Colon (tissue), 2 donors: ENCODE measurements at regions not wholly inside any gene's neighbourhood (a gene's known extent, or its start where the extent isn't known, plus 50 kb on each side); places are given as distances from the start of the nearest gene placed in this dataset.

Experiments
- FAIRE-seq: peaks from 2 replicates; lab custom pipeline; 2012; peaks lifted over from hg19 to GRCh38; lab: Jason Lieb, UNC
- donor health status: control.
- donor health status: control.

GRCh38 chr15:35727627-35728026 is 181.7 kb upstream of the DPH6 start:
- no peak for FAIRE-seq

DNA sequence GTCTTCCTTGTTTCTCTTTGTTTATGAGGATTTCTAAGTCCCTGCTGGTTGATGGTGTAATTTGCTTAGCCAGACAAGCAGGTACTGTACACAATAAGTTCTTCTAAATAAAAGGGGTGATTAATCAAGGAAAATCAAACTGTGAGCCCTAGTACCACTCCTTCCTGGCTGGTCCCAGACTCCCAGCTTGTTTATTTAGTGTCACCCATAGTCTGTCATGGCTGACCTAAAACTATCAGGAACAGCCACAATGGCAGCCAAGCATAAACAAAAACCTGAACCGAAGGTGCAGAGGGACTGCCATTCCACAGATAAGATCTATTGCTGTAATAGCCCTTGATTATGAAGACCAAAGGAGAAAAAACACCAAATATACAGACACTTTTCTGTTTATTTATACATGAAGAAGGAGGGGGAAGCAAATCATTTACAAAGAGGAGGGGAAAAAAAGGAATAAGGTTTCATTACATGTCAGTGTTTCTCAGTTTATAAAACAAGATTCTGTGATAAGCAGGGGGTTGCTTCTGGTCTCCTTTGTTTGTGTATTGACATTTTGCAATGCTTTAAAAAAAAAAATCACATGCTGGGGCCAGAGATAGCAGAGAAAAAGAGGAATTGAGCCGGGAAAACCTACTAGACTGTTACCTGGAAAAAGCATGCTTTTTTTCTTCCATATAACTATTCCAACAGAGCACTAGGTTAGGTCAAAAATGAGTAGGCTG is 182.4 kb upstream of the DPH6 start:
- FAIRE-seq: no peak

GRCh38 chr15:35736150-35736549 is 190.2 kb upstream of the DPH6 start:
- no peak for FAIRE-seq

- FAIRE-seq: no peak
These were observed 191.5 kb upstream of the DPH6 start for GRCh38 chr15:35737441-35737840.

DNA sequence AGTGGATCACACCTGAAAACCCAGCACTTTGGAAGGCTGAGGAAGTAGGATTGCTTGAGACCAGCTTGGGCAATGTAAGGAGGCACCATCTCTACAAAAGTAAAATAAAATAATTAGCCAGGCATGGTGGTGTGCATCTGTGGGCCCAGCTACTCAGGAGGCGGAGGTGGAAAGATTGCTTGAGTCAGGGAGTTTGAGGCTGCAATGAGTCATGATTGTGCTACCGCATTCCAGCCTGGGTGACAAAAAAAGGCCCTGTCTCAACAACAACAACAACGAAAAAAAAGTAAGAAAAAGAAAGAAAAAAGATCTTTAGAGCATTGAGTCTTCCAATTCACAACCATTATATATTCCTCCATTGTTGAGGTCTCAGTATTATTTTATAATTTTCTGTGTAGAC is 192.4 kb upstream of the DPH6 start:
- no peak for FAIRE-seq

- FAIRE-seq: no peak
These were observed 194.8 kb upstream of the DPH6 start for GRCh38 chr15:35740761-35741160.

DNA sequence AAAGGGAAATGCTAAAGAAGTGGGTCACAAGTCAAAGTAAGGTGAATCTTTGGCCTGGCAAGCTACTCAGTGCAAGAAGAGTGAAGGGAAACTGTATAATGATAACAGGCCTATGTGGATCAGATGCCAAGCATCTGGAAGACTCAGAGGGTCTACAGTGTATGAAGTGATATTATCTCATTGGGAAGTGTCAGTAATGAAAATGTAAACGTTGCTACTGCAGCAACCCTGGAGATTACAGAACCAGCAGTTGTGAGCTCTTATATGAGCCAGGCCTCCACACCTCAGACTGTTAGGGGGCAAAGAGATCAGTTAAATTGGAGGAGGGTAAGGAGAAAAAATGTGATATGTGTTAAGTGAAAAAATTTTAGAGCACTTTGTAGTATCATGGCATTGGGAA is 195.4 kb upstream of the DPH6 start:
- FAIRE-seq: no peak

GRCh38 chr15:35741881-35742280 is 195.9 kb upstream of the DPH6 start:
- no peak for FAIRE-seq

GRCh38 chr15:35743321-35743720 is 197.4 kb upstream of the DPH6 start:
- no peak for FAIRE-seq

GRCh38 chr15:35746121-35746520 is 200.2 kb upstream of the DPH6 start:
- no peak for FAIRE-seq

GRCh38 chr15:35748105-35748504 is 202.1 kb upstream of the DPH6 start:
- FAIRE-seq: no peak

DNA sequence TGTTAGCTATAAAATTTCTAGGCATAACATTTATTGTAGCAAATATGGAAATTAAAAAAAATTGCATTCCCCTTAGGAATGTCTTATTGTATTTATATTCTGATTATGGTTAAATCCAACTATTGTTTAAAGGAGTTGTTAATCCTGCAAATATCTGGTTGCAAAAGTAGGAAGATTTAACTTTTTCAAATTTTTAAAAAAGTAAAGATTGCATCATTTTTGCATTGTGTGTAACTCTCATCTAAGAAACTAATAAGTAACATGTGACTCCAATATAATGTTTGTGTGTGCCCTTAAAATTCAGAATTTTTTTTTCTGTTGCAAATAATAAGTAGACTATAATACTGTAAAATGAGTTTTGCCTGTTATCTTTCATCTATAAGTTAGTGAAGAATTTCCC is 204.1 kb upstream of the DPH6 start:
- no peak for FAIRE-seq

DNA sequence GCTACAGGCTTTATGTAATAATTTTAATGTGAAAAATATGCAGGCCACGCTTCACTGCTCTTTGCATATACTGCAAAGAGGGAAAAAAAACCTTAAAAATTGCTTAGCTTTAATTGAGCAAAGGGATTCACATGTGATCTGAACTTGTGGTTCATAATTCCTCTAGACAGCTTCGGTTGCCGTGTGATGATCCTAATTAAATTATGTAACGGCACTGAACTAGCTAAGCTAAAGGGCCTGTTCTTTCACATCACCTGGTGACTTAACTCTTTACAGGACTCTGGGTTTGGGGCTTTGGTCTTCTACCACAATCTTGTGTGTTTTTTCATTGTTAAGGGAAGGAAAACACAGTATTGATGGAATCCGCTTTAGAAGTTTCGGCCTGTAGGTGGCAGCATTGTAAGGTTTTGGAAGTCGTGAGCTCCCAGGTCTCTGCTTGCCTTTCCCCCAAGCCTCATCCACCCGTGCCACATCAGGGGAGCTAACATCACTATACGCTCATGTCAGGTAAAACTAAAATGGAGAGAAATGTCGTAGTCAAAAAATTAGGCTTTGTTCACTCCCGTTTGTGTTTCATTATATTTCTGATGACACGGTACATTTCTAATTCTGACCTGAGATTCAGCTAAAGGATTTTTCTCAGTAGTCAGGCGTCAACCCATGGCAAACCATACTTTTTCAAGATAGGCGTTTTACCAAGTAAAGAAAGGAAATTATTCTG is 205.6 kb upstream of the DPH6 start:
- FAIRE-seq: no peak

DNA sequence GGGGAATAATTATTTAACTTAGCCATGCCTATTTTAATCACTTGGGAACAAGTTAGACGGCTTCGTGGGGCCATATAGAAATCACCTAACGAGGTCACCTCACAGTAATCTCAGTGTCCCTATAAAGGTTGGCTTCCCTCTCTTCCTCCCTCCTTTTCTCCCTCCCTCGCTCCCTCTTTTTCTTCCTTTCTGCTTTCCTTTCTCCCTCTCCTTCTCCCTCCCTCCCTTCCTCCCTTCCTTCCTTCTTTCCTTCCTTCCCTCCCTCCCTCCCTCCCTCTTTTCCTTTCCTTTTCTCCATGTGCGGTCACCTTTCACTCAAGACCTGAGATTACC is 206.1 kb upstream of the DPH6 start:
- no peak for FAIRE-seq

- no peak for FAIRE-seq
These were observed 207.5 kb upstream of the DPH6 start for GRCh38 chr15:35753486-35753885.

- FAIRE-seq: no peak
These were observed 209.4 kb upstream of the DPH6 start for GRCh38 chr15:35755237-35755802.

- no peak for FAIRE-seq
These were observed 210.7 kb upstream of the DPH6 start for GRCh38 chr15:35756623-35757022.

- FAIRE-seq: no peak
These were observed 211.4 kb upstream of the DPH6 start for GRCh38 chr15:35757361-35757760.

DNA sequence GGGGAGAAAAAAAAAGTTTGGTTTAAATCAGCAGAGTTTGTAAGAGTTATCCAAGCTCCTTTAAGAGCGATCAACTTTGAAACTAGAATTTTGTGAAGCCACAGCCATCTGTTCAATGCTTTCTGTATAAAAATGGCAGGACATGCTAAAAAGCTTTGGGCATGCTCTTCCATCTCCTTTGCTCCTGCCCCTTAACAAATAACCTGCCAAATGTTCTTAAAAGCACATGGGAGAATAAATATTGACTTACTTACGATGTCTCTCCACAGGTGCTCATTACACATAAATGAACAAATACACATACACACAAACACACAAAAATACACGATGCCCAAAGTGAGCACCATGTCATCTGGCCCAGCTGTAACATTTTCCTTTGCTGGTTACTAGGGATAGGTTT is 211.8 kb upstream of the DPH6 start:
- FAIRE-seq: no peak

- no peak for FAIRE-seq
These were observed 218.9 kb upstream of the DPH6 start for GRCh38 chr15:35764661-35765519.

DNA sequence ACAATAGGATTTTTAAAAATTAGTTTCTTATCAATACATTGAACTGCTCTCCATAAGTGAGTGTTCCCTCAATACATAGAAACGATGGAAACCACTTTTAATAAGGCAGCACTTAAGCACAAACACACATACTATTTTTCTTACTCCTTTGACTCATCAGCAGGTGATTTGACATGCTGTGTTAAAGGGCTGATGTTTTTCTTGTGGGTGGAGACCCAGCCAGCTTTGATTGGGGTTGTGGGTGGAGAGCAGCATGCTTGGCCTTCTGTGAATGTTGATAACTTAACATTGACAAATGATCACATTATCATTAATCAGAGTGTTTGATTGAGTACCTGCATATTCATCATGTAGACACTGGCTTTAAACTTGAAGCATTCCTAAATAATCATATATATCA is 223.0 kb upstream of the DPH6 start:
- no peak for FAIRE-seq

- FAIRE-seq: no peak
These were observed 223.7 kb upstream of the DPH6 start for GRCh38 chr15:35769656-35770055.
